HK-2 (cell line): ENCODE measurements at regions not wholly inside any gene's neighbourhood (a gene's known extent, or its start where the extent isn't known, plus 50 kb on each side); places are given as distances from the start of the nearest gene placed in this dataset.

Experiments
- DNase-seq: peaks from one replicate; pipeline ENCODE4 v3.0.0-alpha.2; 2018; ENCODE audit not compliant: unreplicated experiment

DNA sequence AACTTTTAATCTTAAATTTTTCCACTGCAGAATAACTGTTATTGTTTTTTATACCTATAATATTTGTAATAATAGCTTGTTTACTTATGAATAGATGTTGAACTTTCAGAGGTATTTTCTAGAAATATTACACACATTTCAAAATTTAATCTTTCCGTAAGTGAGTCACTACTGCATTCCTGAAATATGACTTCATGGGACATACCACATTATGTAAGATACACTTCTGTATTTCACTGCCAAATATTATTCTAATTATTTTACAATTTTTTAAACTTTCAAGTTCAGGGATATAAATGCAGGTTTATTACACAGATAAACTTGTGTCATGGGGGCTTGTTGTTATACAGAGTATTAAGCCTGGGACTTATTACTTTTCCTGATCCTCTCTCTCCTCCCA is 2220.5 kb downstream of the NCAM2 start:
- DNase-seq, result no peak

DNA sequence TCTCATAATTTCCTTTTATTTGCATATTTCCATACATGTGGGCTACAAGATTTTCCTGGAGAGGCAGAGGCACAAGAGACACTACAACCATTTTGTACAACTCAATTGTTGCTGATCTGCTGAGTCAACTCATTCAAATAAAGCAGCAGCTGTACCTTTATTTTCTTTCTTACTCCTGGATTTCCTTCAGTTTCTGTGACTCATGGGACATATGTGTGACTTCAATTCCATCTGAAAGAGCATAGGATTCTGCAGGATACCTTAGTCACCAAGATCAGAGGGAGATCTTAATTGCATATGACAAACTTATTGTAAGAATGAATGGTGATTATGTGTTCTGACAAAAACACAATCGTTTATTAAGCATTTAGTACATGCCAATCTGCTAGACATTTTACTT is 2219.4 kb downstream of the NCAM2 start:
- no peak for DNase-seq

DNA sequence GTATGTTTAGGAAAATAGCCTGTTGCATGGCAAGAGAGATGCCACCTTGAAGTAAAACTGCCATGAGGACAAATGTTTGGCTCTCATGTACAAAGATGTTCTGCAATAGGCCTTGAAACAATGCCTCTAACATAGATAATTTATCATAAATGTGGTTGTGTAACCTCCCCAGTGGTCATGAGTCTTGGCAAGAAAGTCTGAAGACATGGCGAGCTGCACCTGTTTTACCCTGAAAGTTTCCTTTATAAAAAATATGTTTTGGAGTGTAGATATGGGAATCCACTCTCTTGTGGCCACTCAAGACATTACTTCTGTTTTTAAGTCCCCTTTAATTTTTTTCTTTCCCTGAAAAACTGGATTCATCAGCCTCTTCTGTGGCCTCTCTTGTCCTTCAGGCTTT is 2217.1 kb downstream of the NCAM2 start:
- no peak for DNase-seq
